Lung (tissue), 11 donors: ENCODE measurements at regions not wholly inside any gene's neighbourhood (a gene's known extent, or its start where the extent isn't known, plus 50 kb on each side); places are given as distances from the start of the nearest gene placed in this dataset.

Experiments
- ATAC-seq: fragments of 200-7000 bp; cut with Tn5 transposase; one replicate; pipeline ENCODE4 v1.9.1; 2020; ENCODE audit warnings: moderate number of reproducible peaks; ENCODE audit not compliant: insufficient read depth, low FRiP score
- DNase-seq, 3 donors: peaks; one replicate each; pipeline ENCODE4 v3.0.0-alpha.2; 2013 to 2017
- H3K27ac ChIP-seq, 2 donors: one replicate each; pipeline ENCODE4 v1.5.1; 2013; ENCODE audit warnings: mild to moderate bottlenecking in 2 of 2, moderate library complexity in 2 of 2, control low read depth in 1 of 2, inconsistent platforms in 1 of 2, low read depth in 1 of 2, low read length in 1 of 2
- H3K27me3 ChIP-seq, 3 donors: one replicate each; pipeline ENCODE4 v1.5.1; 2013; ENCODE audit warnings: low read length in 2 of 3; ENCODE audit not compliant: control insufficient read depth in 3 of 3, insufficient read depth in 3 of 3
- H3K36me3 ChIP-seq, 4 donors: one replicate each; pipeline ENCODE4 v1.5.1; 2013; ENCODE audit warnings: low read length in 4 of 4, mild to moderate bottlenecking in 1 of 4, moderate library complexity in 1 of 4; ENCODE audit not compliant: control insufficient read depth in 4 of 4, insufficient read depth in 4 of 4
- H3K4me1 ChIP-seq, 5 donors: one replicate each; pipeline ENCODE4 v1.5.1; 2013; ENCODE audit warnings: low read length in 5 of 5, mild to moderate bottlenecking in 2 of 5, moderate library complexity in 1 of 5; ENCODE audit not compliant: control insufficient read depth in 5 of 5, insufficient read depth in 5 of 5
- H3K4me3 ChIP-seq: one replicate; pipeline ENCODE4 v1.5.1; 2013; ENCODE audit warnings: mild to moderate bottlenecking, control low read depth, moderate library complexity
- H3K9ac ChIP-seq, 2 donors: one replicate each; pipeline ENCODE4 v1.5.1; 2013; ENCODE audit warnings: low read length in 2 of 2, control low read depth in 1 of 2; ENCODE audit not compliant: insufficient read depth in 1 of 2
- H3K9me3 ChIP-seq, 4 donors: one replicate each; pipeline ENCODE4 v1.5.1; 2013; ENCODE audit warnings: low read length in 3 of 4, mild to moderate bottlenecking in 1 of 4, moderate library complexity in 1 of 4; ENCODE audit not compliant: control insufficient read depth in 4 of 4, insufficient read depth in 3 of 4
- CTCF ChIP-seq: IDR thresholded peaks from 2 replicates; pipeline ENCODE4 v1.5.1; 2012; ENCODE audit warnings: mild to moderate bottlenecking; ENCODE audit errors: control extremely low read depth, extremely low read depth
- WGBS, 2 donors: extraction: QIAGEN DNeasy Blood & Tissue Kit; methylation state at CpG; one replicate each; pipeline ENCODE4 v1.1.7; 2013; 5-methylcytosine and 5-hydroxymethylcytosine counted together
- donor health status: control.
- donor health status: control.
- donor health status: Bipolar disorder and iron deficiency.
- donor health status: healthy.
- donor health status: DM: yes; HTN: yes; CAD: no.

- H3K4me3 ChIP-seq = no peak overlapping the region
- peaks cover 0 to 9% (median 0%) of the 10 kb centered on the region in 5 donors for H3K4me1 ChIP-seq
- H3K36me3 ChIP-seq = no peaks in the 10 kb centered on the region
- no peak for TF ChIP-seq CTCF
- H3K9ac ChIP-seq = no peak overlapping the region
- no peaks in the 10 kb centered on the region for H3K9me3 ChIP-seq
- H3K27me3 ChIP-seq = no peaks in the 10 kb centered on the region
- H3K27ac ChIP-seq = no peak overlapping the region
- ATAC-seq (no peak), DNase-seq (peak in 1 of 3 donors; percentile 5)
These were observed 286.7 kb upstream of the CYRIA start for GRCh38 chr2:16952368-16952767.

GRCh38 chr2:16950436-16950835, 284.8 kb upstream of the CYRIA start:
- Histone ChIP-seq H3K9me3 (no peaks in the 10 kb centered on the region), H3K9ac (no peak overlapping the region), H3K27me3 (no peaks in the 10 kb centered on the region), H3K4me3 (no peak overlapping the region), H3K4me1 (peaks cover 0 to 9% (median 0%) of the 10 kb centered on the region in 5 donors), H3K27ac (no peak overlapping the region), H3K36me3 (no peaks in the 10 kb centered on the region)
- DNase-seq (no peak), ATAC-seq (no peak)
- no peak for TF ChIP-seq CTCF
- 79 to 83% methylated on average over 2 of the region's 2 CpGs for WGBS, 2 donors

- H3K27me3 ChIP-seq = no peaks in the 10 kb centered on the region
- no peak for TF ChIP-seq CTCF
- peaks cover 0 to 9% (median 0%) of the 10 kb centered on the region in 5 donors for H3K4me1 ChIP-seq
- H3K9me3 ChIP-seq = no peaks in the 10 kb centered on the region
- no peak overlapping the region for H3K9ac ChIP-seq
- ATAC-seq = no peak
- H3K4me3 ChIP-seq = no peak overlapping the region
- H3K36me3 ChIP-seq = no peaks in the 10 kb centered on the region
- no peak overlapping the region for H3K27ac ChIP-seq
- peak in 2 of 3 donors; percentile 59 for DNase-seq
These were observed 283.1 kb upstream of the CYRIA start for GRCh38 chr2:16948710-16949109.

GRCh38 chr2:16948053-16948452, 282.4 kb upstream of the CYRIA start:
- ATAC-seq (no peak), DNase-seq (no peak)
- no peak overlapping the region for H3K4me3 ChIP-seq

More at GRCh38 chr2:16948053-16948452, 282.4 kb upstream of the CYRIA start:
- H3K36me3 ChIP-seq = no peaks in the 10 kb centered on the region
- H3K27me3 ChIP-seq = no peaks in the 10 kb centered on the region
- no peak overlapping the region for H3K9ac ChIP-seq
- TF ChIP-seq CTCF = no peak
- WGBS, 2 donors = 77 to 85% methylated on average over 5 of the region's 5 CpGs
- H3K27ac ChIP-seq = no peak overlapping the region
- H3K4me1 ChIP-seq = peaks cover 0 to 9% (median 0%) of the 10 kb centered on the region in 5 donors
- H3K9me3 ChIP-seq = no peaks in the 10 kb centered on the region
